ENCODE measurements at regions not wholly inside any gene's neighbourhood (a gene's known extent, or its start where the extent isn't known, plus 50 kb on each side); places are given as distances from the start of the nearest gene placed in this dataset.

DNA sequence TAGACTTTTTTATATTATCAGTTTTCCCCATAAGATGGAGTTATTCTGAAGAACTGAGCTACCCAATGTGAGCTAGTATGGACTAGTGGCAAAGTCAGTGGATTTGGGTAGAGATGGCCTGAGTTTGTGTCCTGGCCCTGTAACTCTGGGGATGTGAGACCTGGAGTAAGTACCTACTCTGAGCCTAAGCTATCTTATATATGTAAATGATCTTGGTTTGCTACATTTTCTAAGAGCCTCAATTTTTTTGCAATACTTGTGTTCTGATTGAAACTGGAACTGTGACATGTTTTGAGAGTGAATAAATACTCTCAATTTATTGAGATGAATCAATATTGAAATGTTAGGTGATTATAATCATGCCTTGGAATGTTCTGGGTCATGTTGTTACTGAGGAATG is 73.6 kb downstream of the ZNF621 start:
- TF ChIP-seq, protein P1, sequence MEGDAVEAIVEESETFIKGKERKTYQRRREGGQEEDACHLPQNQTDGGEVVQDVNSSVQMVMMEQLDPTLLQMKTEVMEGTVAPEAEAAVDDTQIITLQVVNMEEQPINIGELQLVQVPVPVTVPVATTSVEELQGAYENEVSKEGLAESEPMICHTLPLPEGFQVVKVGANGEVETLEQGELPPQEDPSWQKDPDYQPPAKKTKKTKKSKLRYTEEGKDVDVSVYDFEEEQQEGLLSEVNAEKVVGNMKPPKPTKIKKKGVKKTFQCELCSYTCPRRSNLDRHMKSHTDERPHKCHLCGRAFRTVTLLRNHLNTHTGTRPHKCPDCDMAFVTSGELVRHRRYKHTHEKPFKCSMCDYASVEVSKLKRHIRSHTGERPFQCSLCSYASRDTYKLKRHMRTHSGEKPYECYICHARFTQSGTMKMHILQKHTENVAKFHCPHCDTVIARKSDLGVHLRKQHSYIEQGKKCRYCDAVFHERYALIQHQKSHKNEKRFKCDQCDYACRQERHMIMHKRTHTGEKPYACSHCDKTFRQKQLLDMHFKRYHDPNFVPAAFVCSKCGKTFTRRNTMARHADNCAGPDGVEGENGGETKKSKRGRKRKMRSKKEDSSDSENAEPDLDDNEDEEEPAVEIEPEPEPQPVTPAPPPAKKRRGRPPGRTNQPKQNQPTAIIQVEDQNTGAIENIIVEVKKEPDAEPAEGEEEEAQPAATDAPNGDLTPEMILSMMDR (IDR thresholded peaks at IDR 0.05) = no peak
- no peak for TF ChIP-seq POLR2A (IDR thresholded peaks at IDR 0.05)

All from breast epithelium (tissue), 3 donors.